Progenitor cell of endocrine pancreas (in vitro differentiated cells): ENCODE measurements at regions not wholly inside any gene's neighbourhood (a gene's known extent, or its start where the extent isn't known, plus 50 kb on each side); places are given as distances from the start of the nearest gene placed in this dataset.

ENCODE experiments used
- DNase-seq: peaks from one replicate; pipeline ENCODE4 v3.0.0; 2021; ENCODE audit warnings: low spot score; ENCODE audit not compliant: unreplicated experiment
- H3K27ac Mint-ChIP-seq: 2 replicates; pipeline ENCODE4 v1.8.0; 2021; ENCODE audit warnings: mild to moderate bottlenecking, moderate library complexity, mixed read lengths
- H3K27me3 Mint-ChIP-seq: 2 replicates; pipeline ENCODE4 v1.8.0; 2021; ENCODE audit warnings: mixed read lengths
- H3K36me3 Mint-ChIP-seq: 2 replicates; pipeline ENCODE4 v1.8.0; 2022; ENCODE audit warnings: mixed read lengths; ENCODE audit not compliant: insufficient read depth
- H3K4me1 Mint-ChIP-seq: 2 replicates; pipeline ENCODE4 v1.8.0; 2021; ENCODE audit warnings: low read depth, mixed read lengths
- H3K4me3 Mint-ChIP-seq: 2 replicates; pipeline ENCODE4 v1.8.0; 2021; ENCODE audit warnings: low read depth, mild to moderate bottlenecking, moderate library complexity, mixed read lengths
- H3K9me3 Mint-ChIP-seq: 2 replicates; pipeline ENCODE4 v1.8.0; 2021; ENCODE audit warnings: low read depth, mixed read lengths
- TF ChIP-seq, protein P1 (sequence below): fragments of 200-600 bp; sonication (generic); IDR thresholded peaks from one replicate; pipeline ENCODE4 v1.5.0; 2021; ENCODE audit warnings: antibody characterized with exemption, mild to moderate bottlenecking; ENCODE audit not compliant: unreplicated experiment

DNA sequence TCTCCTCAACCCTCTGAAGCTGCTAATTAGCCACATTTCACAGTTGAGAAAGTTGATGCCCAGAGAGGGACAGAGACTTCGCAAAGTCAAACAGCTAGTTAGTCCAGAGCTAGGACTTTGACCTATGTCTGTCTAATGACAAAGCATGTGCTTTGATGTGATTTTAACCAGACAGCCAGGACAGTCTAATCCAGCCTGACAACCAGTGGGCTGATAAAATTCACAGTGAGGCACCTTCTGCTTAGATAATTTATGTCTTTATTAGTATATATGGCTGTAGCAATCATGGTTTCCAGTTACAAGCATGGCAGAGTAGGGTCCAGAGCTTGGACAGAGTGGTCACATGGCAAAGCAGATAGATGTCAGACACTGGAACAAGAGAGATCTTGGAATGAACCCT is 133.6 kb upstream of the C1QTNF7 start:
- H3K27me3 Mint-ChIP-seq: no peaks in the 10 kb centered on the region
- no peaks in the 10 kb centered on the region for H3K4me1 Mint-ChIP-seq
- H3K9me3 Mint-ChIP-seq: no peaks in the 10 kb centered on the region
- H3K4me3 Mint-ChIP-seq: no peak overlapping the region
- H3K36me3 Mint-ChIP-seq: no peaks in the 10 kb centered on the region
- no peak for DNase-seq
- no peak overlapping the region for H3K27ac Mint-ChIP-seq
- TF ChIP-seq, protein P1, sequence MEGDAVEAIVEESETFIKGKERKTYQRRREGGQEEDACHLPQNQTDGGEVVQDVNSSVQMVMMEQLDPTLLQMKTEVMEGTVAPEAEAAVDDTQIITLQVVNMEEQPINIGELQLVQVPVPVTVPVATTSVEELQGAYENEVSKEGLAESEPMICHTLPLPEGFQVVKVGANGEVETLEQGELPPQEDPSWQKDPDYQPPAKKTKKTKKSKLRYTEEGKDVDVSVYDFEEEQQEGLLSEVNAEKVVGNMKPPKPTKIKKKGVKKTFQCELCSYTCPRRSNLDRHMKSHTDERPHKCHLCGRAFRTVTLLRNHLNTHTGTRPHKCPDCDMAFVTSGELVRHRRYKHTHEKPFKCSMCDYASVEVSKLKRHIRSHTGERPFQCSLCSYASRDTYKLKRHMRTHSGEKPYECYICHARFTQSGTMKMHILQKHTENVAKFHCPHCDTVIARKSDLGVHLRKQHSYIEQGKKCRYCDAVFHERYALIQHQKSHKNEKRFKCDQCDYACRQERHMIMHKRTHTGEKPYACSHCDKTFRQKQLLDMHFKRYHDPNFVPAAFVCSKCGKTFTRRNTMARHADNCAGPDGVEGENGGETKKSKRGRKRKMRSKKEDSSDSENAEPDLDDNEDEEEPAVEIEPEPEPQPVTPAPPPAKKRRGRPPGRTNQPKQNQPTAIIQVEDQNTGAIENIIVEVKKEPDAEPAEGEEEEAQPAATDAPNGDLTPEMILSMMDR: no peak

DNA sequence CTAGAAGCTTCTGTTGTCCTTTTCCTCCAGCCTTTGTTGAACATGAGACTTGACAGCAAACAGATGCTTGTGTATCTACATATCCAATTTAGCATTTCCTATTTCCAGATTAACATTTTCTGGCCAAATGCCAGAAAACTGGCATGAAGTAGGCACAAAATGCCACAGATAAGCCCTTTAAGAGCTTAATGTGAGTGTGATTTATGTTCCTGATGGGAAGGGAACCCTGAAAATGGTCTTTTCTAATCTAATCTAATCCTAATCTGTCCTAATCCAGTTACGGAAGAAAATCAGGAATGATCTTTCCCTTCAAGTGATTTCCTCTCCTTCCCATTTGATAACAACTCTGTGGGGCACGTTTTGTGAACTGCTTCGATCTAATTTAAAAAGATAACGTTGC is 133.0 kb upstream of the C1QTNF7 start:
- no peak overlapping the region for H3K27ac Mint-ChIP-seq
- H3K27me3 Mint-ChIP-seq: no peaks in the 10 kb centered on the region

DNA sequence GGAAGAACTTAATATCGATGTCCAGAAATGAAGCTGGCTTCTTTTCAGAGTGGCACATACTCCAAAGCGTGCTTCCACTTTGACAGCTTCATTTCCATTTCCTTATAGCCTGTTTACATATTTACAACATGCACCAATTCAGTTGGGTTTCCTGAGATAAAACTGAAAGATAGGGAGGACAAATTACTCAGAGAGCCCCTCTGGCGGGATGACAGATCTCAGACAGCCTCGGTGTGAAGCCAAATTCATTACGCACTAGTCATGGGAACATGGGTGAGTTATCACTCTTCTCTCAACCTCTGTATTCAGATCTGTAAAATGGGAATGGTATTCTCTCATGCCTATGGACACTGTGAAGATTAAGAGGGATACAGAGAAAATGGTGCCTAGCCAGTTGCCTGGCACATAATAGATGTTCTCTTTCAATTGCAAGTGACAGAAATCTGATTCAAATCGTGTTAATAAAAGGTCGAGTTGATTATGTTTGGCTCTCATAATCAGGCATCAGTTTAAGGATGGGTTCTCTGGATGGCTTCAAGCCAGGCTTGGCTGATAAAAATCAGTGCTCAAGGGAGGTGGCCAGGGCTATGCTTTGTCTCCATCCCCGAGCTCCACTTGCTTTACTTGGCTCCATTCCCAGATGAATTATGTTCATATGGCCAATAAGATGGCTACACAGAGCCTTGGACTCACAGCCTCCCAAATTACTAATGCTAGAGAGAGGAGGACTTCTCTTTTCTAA is 132.2 kb upstream of the C1QTNF7 start:
- H3K36me3 Mint-ChIP-seq: no peaks in the 10 kb centered on the region
- no peak overlapping the region for H3K27ac Mint-ChIP-seq
- no peaks in the 10 kb centered on the region for H3K4me1 Mint-ChIP-seq

More for the DNA sequence above, 133.0 kb upstream of the C1QTNF7 start:
- DNase-seq: no peak
- TF ChIP-seq, protein P1: no peak
- Mint-ChIP-seq H3K9me3 (no peaks in the 10 kb centered on the region), H3K4me3 (no peak overlapping the region), H3K4me1 (no peaks in the 10 kb centered on the region), H3K36me3 (no peaks in the 10 kb centered on the region)

DNA sequence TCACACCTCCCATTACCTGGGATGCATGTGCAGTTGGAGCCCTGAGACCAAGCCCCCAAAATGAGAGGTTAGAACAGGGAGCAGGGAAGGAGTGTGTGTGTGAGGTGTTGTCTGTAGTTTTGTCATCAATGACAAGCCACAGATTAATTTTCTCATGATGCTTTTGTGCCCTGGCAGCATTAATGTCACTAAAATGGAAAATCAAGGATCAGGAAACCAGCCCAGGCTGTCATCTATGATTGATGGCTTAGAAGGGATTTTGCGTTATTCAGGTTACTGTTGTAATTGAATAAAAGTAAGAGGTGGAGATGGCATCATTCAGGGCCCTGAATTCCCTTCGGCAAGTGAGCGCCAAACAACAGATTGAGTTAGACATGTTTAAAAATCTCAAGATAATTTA is 130.5 kb upstream of the C1QTNF7 start:
- TF ChIP-seq, protein P1: no peak
- Mint-ChIP-seq H3K9me3 (no peaks in the 10 kb centered on the region), H3K4me1 (no peaks in the 10 kb centered on the region), H3K36me3 (no peaks in the 10 kb centered on the region), H3K4me3 (no peak overlapping the region), H3K27ac (no peak overlapping the region), H3K27me3 (no peaks in the 10 kb centered on the region)
- DNase-seq: no peak

More for the DNA sequence above, 132.2 kb upstream of the C1QTNF7 start:
- TF ChIP-seq, protein P1: no peak
- DNase-seq: no peak
- Mint-ChIP-seq H3K4me3 (no peak overlapping the region), H3K27me3 (no peaks in the 10 kb centered on the region), H3K9me3 (no peaks in the 10 kb centered on the region)

DNA sequence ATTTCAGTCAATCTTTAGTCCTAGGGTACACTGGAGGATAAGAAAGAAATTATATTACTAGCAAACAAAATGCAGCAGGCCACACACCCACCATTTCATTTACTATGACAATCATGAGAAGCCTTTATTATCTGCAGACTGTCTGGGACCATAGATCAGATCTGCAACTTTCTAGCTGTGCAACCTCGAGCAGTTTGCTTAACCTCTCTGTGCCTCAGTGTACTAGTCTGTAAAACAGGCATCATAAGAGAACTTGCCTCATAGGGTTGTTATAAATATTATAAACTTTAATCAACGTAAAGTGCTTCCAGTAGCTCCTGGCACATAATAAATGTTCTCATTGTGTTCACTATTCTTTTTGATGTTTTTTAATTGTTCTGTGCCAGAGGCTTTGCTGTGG is 128.2 kb upstream of the C1QTNF7 start:
- H3K4me3 Mint-ChIP-seq: no peak overlapping the region
- H3K27me3 Mint-ChIP-seq: no peaks in the 10 kb centered on the region
- H3K9me3 Mint-ChIP-seq: no peaks in the 10 kb centered on the region
- no peaks in the 10 kb centered on the region for H3K36me3 Mint-ChIP-seq
- no peaks in the 10 kb centered on the region for H3K4me1 Mint-ChIP-seq
- TF ChIP-seq, protein P1: no peak
- DNase-seq: no peak
- no peak overlapping the region for H3K27ac Mint-ChIP-seq
